A673 (cell line): ENCODE measurements at regions not wholly inside any gene's neighbourhood (a gene's known extent, or its start where the extent isn't known, plus 50 kb on each side); places are given as distances from the start of the nearest gene placed in this dataset.

Source experiments
- BruUV-seq: library from RNA; stranded (reverse); fragments of 400-500 nt; replicated peaks from 2 replicates; lab custom pipeline; 2021; lab: Mats Ljungman, UMichigan
- CTCF ChIA-PET: fragments of 300-600 bp; sonication (Branson Sonifier 250); formaldehyde crosslinking; loops from one replicate; lab custom pipeline; 2022; ENCODE audit warnings: antibody characterized with exemption; lab: Charles Lee
- POLR2A ChIA-PET: fragments of 300-600 bp; sonication (Branson Sonifier 250); formaldehyde crosslinking; loops from one replicate; lab custom pipeline; 2022; ENCODE audit warnings: antibody characterized with exemption; ENCODE audit not compliant: low non-redundant PET; lab: Charles Lee
- DNase-seq: peaks from one replicate; pipeline ENCODE4 v3.0.0-alpha.2; 2015; ENCODE audit warnings: low spot score
- H3K27ac ChIP-seq: fragments of 200-600 bp; sonication (generic); 2 replicates; pipeline ENCODE4 v1.5.1; 2016; ENCODE audit warnings: mixed run types, low read depth, mild to moderate bottlenecking, mixed read lengths, antibody characterized with exemption, low read length; ENCODE audit not compliant: poor library complexity, severe bottlenecking
- H3K27me3 ChIP-seq: fragments of 200-600 bp; sonication (generic); replicated peaks from 2 replicates; pipeline ENCODE4 v1.6.1; 2017; ENCODE audit warnings: mixed run types, low read depth, mild to moderate bottlenecking, mixed read lengths, antibody characterized with exemption, low read length; ENCODE audit not compliant: insufficient read depth, poor library complexity
- H3K36me3 ChIP-seq: fragments of 200-600 bp; sonication (generic); 2 replicates; pipeline ENCODE4 v1.6.1; 2016; ENCODE audit warnings: mixed run types, mild to moderate bottlenecking, mixed read lengths, antibody characterized with exemption, low read length; ENCODE audit not compliant: insufficient read depth, poor library complexity, severe bottlenecking
- H3K4me1 ChIP-seq: fragments of 200-600 bp; sonication (generic); 2 replicates; pipeline ENCODE4 v1.6.1; 2017; ENCODE audit warnings: mixed run types, mild to moderate bottlenecking, mixed read lengths, antibody characterized with exemption, low read length; ENCODE audit not compliant: insufficient read depth, poor library complexity, severe bottlenecking
- H3K4me3 ChIP-seq: fragments of 200-600 bp; sonication (generic); 2 replicates; pipeline ENCODE4 v1.5.1; 2016; ENCODE audit warnings: low read depth, mixed run types, mild to moderate bottlenecking, mixed read lengths, low read length; ENCODE audit not compliant: poor library complexity, severe bottlenecking
- H3K9me3 ChIP-seq: fragments of 200-600 bp; sonication (generic); 2 replicates; pipeline ENCODE4 v1.6.1; 2016; ENCODE audit warnings: mixed run types, low read depth, mild to moderate bottlenecking, mixed read lengths, antibody characterized with exemption, low read length; ENCODE audit not compliant: poor library complexity, severe bottlenecking
- CTCF ChIP-seq: fragments of 300-800, 200-600 bp; sonication (generic); conservative IDR thresholded peaks from 2 replicates; pipeline ENCODE4 v1.5.1; 2017; ENCODE audit warnings: low read depth, mild to moderate bottlenecking, antibody characterized with exemption, low read length, moderate library complexity, mixed read lengths
- EZH2 ChIP-seq: fragments of 200-600 bp; sonication (generic); IDR thresholded peaks from 2 replicates; pipeline ENCODE4 v1.6.1; 2017; ENCODE audit warnings: borderline replicate concordance, low read depth, mild to moderate bottlenecking, mixed read lengths, antibody characterized with exemption, low read length; ENCODE audit not compliant: poor library complexity, severe bottlenecking
- intact Hi-C: fragments of 100-400 bp; cut with micrococcal nuclease; formaldehyde crosslinking; loops from one replicate; pipeline ENCODE4 v1.10.0; 2022; ENCODE audit not compliant: unreplicated experiment

GRCh38 chr2:199581935-199582360, 124.2 kb upstream of the SATB2 start:
- Histone ChIP-seq H3K27ac (peak overlapping the region; percentile 22), H3K4me1 (peaks cover 19% of the 10 kb centered on the region), H3K27me3 (no peaks in the 10 kb centered on the region), H3K36me3 (no peaks in the 10 kb centered on the region), H3K4me3 (peak overlapping the region; percentile 38), H3K9me3 (no peaks in the 10 kb centered on the region)
- DNase-seq = no peak
- TF ChIP-seq CTCF = no peak
- TF ChIP-seq EZH2 = no peak
- ChIA-PET CTCF (no interaction called here), POLR2A (no interaction called here)
- intact Hi-C loops = no loop called here
- BruUV-seq = no TSS peak

- no TSS peak for BruUV-seq
- peak overlapping the region; percentile 38 for H3K4me3 ChIP-seq
These were observed 123.7 kb upstream of the SATB2 start for GRCh38 chr2:199581408-199581807.

GRCh38 chr2:199575416-199575815, 117.7 kb upstream of the SATB2 start:
- H3K36me3 ChIP-seq = no peaks in the 10 kb centered on the region
- H3K4me1 ChIP-seq = no peaks in the 10 kb centered on the region
- H3K9me3 ChIP-seq = no peaks in the 10 kb centered on the region
- H3K27ac ChIP-seq = no peak overlapping the region
- CTCF ChIA-PET = no interaction called here
- intact Hi-C loops = no loop called here
- H3K4me3 ChIP-seq = no peak overlapping the region
- POLR2A ChIA-PET = no interaction called here
- no peaks in the 10 kb centered on the region for H3K27me3 ChIP-seq
- DNase-seq = no peak
- no TSS peak for BruUV-seq
- no peak for TF ChIP-seq CTCF
- TF ChIP-seq EZH2 = no peak

More at GRCh38 chr2:199581408-199581807, 123.7 kb upstream of the SATB2 start:
- TF ChIP-seq EZH2 = no peak
- no peak for TF ChIP-seq CTCF
- no peaks in the 10 kb centered on the region for H3K9me3 ChIP-seq
- peaks cover 19% of the 10 kb centered on the region for H3K4me1 ChIP-seq
- no peaks in the 10 kb centered on the region for H3K27me3 ChIP-seq
- no peak for DNase-seq
- POLR2A ChIA-PET = no interaction called here
- no peaks in the 10 kb centered on the region for H3K36me3 ChIP-seq
- CTCF ChIA-PET = no interaction called here
- intact Hi-C loops = no loop called here
- peak overlapping the region; percentile 22 for H3K27ac ChIP-seq
